K562 (cell line): ENCODE measurements at regions not wholly inside any gene's neighbourhood (a gene's known extent, or its start where the extent isn't known, plus 50 kb on each side); places are given as distances from the start of the nearest gene placed in this dataset.

Source experiments
- BCOR ChIP-seq: fragments of 450-650 bp; IDR thresholded peaks from 2 replicates; pipeline ENCODE4 v1.6.1; 2016
- CEBPB ChIP-seq: fragments of 450-650 bp; IDR thresholded peaks from 2 replicates; pipeline ENCODE4 v1.6.1; 2016; ENCODE audit warnings: missing genetic modification characterization, missing compliant biosample characterization
- CHD4 ChIP-seq: fragments of 200-600 bp; sonication (generic); IDR thresholded peaks from 3 replicates; pipeline ENCODE4 v1.6.1; 2012; ENCODE audit warnings: low read depth, mild to moderate bottlenecking, mixed read lengths, low read length, inconsistent platforms; ENCODE audit not compliant: insufficient read depth, insufficient replicate concordance, poor library complexity, severe bottlenecking
- ETS2 ChIP-seq: IDR thresholded peaks from 2 replicates; pipeline ENCODE4 v1.6.1; 2016; ENCODE audit warnings: borderline replicate concordance, missing genetic modification characterization, mild to moderate bottlenecking, moderate library complexity, missing compliant biosample characterization; ENCODE audit not compliant: poor library complexity, severe bottlenecking
- MLX ChIP-seq, 2 experiments: fragments of 450-650 bp in 1 of 2; sonication (generic) in 1 of 2; formaldehyde crosslinking; conservative IDR thresholded peaks; 2 replicates each; pipeline versions ENCODE4 v1.4.0 to v1.8.1; 2020 to 2022; ENCODE audit warnings: mild to moderate bottlenecking in 1 of 2, missing genetic modification reagents in 1 of 2
- MTF1 ChIP-seq: fragments of 250-450 bp; sonication (Bioruptor Pico); IDR thresholded peaks from 2 replicates; pipeline ENCODE4 v1.9.0; 2021; ENCODE audit warnings: moderate library complexity, mild to moderate bottlenecking, inconsistent platforms, borderline replicate concordance
- NCOR1 ChIP-seq: fragments of 450-650 bp; IDR thresholded peaks from 2 replicates; pipeline ENCODE4 v1.6.1; 2016; ENCODE audit warnings: mild to moderate bottlenecking, moderate library complexity
- POLR2AphosphoS5 ChIP-seq: IDR thresholded peaks from 2 replicates; pipeline ENCODE4 v1.6.1; 2011; ENCODE audit warnings: mild to moderate bottlenecking, low read depth, low read length, moderate library complexity; ENCODE audit not compliant: control insufficient read depth, insufficient read depth
- TAF1 ChIP-seq: IDR thresholded peaks from 2 replicates; pipeline ENCODE4 v1.6.1; 2011; ENCODE audit warnings: mild to moderate bottlenecking, low read length, moderate library complexity; ENCODE audit not compliant: insufficient read depth, control insufficient read depth, severe bottlenecking; ENCODE audit errors: extremely low read depth
- TBP ChIP-seq: optimal IDR thresholded peaks from 2 replicates; pipeline ENCODE3; 2011; ENCODE audit warnings: low read depth, low read length, improper control_type of control experiment
- TCF7L2 ChIP-seq: fragments of 150-350 bp; IDR thresholded peaks from 2 replicates; pipeline ENCODE4 v1.6.1; 2016; ENCODE audit warnings: low read depth, mild to moderate bottlenecking, low read length, moderate library complexity
- ZSCAN29 ChIP-seq: fragments of 450-650 bp; IDR thresholded peaks from 2 replicates; pipeline ENCODE4 v1.6.1; 2017
- TF ChIP-seq, protein P1 (sequence below), 3 experiments: IDR thresholded peaks in 2 of 3; conservative IDR thresholded peaks in 1 of 3; 2 replicates each; pipeline ENCODE4 v1.5.1; 2011 to 2012; ENCODE audit warnings: low read length in 3 of 3, mild to moderate bottlenecking in 3 of 3, control low read depth in 2 of 3, improper control_type of control experiment in 1 of 3, inconsistent platforms in 1 of 3, low read depth in 1 of 3, mixed read lengths in 1 of 3, moderate library complexity in 1 of 3; ENCODE audit not compliant: insufficient read depth in 2 of 3
- TF ChIP-seq, protein P2 (sequence below): sonication (generic); formaldehyde crosslinking; IDR thresholded peaks from 2 replicates; pipeline ENCODE4 v1.8.1; 2023; ENCODE audit warnings: mild to moderate bottlenecking, missing genetic modification reagents

DNA sequence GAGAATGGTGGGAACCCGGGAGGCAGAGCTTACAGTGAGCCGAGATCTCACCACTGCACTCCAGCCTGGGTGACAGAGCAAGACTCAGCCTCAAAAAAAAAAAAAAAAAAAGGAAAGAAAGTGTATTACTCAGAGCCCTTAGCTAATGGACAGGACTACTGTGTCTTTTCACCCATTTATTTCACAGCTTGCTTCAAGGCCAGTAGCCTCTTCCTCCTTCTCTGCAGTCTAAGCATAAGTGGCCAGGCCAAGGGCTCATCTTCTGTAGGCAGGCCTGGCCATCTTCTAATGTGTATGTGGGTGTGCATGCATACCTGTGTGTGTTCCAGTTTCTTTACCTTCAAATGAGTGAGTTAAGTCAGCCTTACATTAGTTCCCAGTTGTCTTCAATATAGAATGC lies 94.8 kb upstream of the GDF10 start:
- no peak for TF ChIP-seq CHD4
- no peak for TF ChIP-seq CEBPB (tag)
- no peak for TF ChIP-seq MLX (CRISPR knock-in tag; conservative IDR thresholded peaks at IDR 0.05)
- TF ChIP-seq BCOR: no peak
- no peak for TF ChIP-seq MTF1 (CRISPR knock-in tag)
- TF ChIP-seq ZSCAN29: no peak
- TF ChIP-seq, protein P1, sequence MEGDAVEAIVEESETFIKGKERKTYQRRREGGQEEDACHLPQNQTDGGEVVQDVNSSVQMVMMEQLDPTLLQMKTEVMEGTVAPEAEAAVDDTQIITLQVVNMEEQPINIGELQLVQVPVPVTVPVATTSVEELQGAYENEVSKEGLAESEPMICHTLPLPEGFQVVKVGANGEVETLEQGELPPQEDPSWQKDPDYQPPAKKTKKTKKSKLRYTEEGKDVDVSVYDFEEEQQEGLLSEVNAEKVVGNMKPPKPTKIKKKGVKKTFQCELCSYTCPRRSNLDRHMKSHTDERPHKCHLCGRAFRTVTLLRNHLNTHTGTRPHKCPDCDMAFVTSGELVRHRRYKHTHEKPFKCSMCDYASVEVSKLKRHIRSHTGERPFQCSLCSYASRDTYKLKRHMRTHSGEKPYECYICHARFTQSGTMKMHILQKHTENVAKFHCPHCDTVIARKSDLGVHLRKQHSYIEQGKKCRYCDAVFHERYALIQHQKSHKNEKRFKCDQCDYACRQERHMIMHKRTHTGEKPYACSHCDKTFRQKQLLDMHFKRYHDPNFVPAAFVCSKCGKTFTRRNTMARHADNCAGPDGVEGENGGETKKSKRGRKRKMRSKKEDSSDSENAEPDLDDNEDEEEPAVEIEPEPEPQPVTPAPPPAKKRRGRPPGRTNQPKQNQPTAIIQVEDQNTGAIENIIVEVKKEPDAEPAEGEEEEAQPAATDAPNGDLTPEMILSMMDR (IDR thresholded peaks at IDR 0.05 in 2 of 3, conservative IDR thresholded peaks at IDR 0.05 in 1 of 3; ENCODE audit: insufficient read depth in 2 of 3, low read depth in 1 of 3, low read length in 3 of 3): no peak
- TF ChIP-seq NCOR1: no peak
- TF ChIP-seq POLR2AphosphoS5: no peak
- TF ChIP-seq TAF1: no peak
- TF ChIP-seq TBP: no peak
- TF ChIP-seq, protein P2, sequence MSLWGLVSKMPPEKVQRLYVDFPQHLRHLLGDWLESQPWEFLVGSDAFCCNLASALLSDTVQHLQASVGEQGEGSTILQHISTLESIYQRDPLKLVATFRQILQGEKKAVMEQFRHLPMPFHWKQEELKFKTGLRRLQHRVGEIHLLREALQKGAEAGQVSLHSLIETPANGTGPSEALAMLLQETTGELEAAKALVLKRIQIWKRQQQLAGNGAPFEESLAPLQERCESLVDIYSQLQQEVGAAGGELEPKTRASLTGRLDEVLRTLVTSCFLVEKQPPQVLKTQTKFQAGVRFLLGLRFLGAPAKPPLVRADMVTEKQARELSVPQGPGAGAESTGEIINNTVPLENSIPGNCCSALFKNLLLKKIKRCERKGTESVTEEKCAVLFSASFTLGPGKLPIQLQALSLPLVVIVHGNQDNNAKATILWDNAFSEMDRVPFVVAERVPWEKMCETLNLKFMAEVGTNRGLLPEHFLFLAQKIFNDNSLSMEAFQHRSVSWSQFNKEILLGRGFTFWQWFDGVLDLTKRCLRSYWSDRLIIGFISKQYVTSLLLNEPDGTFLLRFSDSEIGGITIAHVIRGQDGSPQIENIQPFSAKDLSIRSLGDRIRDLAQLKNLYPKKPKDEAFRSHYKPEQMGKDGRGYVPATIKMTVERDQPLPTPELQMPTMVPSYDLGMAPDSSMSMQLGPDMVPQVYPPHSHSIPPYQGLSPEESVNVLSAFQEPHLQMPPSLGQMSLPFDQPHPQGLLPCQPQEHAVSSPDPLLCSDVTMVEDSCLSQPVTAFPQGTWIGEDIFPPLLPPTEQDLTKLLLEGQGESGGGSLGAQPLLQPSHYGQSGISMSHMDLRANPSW (CRISPR knock-in tag): no peak
- TF ChIP-seq TCF7L2: no peak
- TF ChIP-seq ETS2: no peak
